Endothelial cell of hepatic sinusoid (primary cell): ENCODE measurements at regions not wholly inside any gene's neighbourhood (a gene's known extent, or its start where the extent isn't known, plus 50 kb on each side); places are given as distances from the start of the nearest gene placed in this dataset.
"Not testable (repeated sequence)": the region's sequence is repeated elsewhere in the genome, so short reads cannot be mapped to it uniquely, and the experiment has no call there.

ENCODE experiments used
- in situ Hi-C: cut with HindIII; loops from 2 replicates; pipeline ENCODE4 v1.10.0; 2017; ENCODE audit warnings: low sequenced_read_pairs

GRCh38 chr18:62629031-62629430, 86.3 kb upstream of the PHLPP1 start:
- in situ Hi-C loops: no loop called here

- in situ Hi-C loops: no loop called here
These were observed 84.2 kb upstream of the PHLPP1 start for GRCh38 chr18:62631173-62631572.

- in situ Hi-C loops: no loop called here
These were observed 82.4 kb upstream of the PHLPP1 start for GRCh38 chr18:62632788-62633455.

- in situ Hi-C loops: no loop called here
These were observed 80.9 kb upstream of the PHLPP1 start for GRCh38 chr18:62634458-62634857.

- in situ Hi-C loops: no loop called here
These were observed 80.2 kb upstream of the PHLPP1 start for GRCh38 chr18:62634979-62635630.

GRCh38 chr18:62637403-62637802, 77.9 kb upstream of the PHLPP1 start:
- in situ Hi-C loops: no loop called here

GRCh38 chr18:62637807-62638687, 77.3 kb upstream of the PHLPP1 start:
- in situ Hi-C loops: no loop called here

GRCh38 chr18:62643181-62643580, 72.2 kb upstream of the PHLPP1 start:
- in situ Hi-C loops: no loop called here

- in situ Hi-C loops: loop anchor here (5.0 kb wide), 1 partner anchor 108 kb away; no protein-coding TSS in a partner anchor
These were observed 70.6 kb upstream of the PHLPP1 start for GRCh38 chr18:62644773-62645172.

GRCh38 chr18:62647179-62647578, 68.2 kb upstream of the PHLPP1 start:
- in situ Hi-C loops: loop anchor here (5.0 kb wide), 1 partner anchor 105 kb away; no protein-coding TSS in a partner anchor

GRCh38 chr18:62648045-62648678, 67.2 kb upstream of the PHLPP1 start:
- in situ Hi-C loops: loop anchor here (5.0 kb wide), 1 partner anchor 104 kb away; no protein-coding TSS in a partner anchor

GRCh38 chr18:62651276-62652056, 63.9 kb upstream of the PHLPP1 start:
- in situ Hi-C loops: no loop called here

GRCh38 chr18:62652057-62652629, 63.2 kb upstream of the PHLPP1 start:
- in situ Hi-C loops: not testable (repeated sequence)

- in situ Hi-C loops: no loop called here
These were observed 59.7 kb upstream of the PHLPP1 start for GRCh38 chr18:62655520-62656219.

- in situ Hi-C loops: no loop called here
These were observed 57.3 kb upstream of the PHLPP1 start for GRCh38 chr18:62658028-62658427.

- in situ Hi-C loops: no loop called here
These were observed 55.6 kb upstream of the PHLPP1 start for GRCh38 chr18:62659698-62660097.

GRCh38 chr18:62660691-62661090, 54.6 kb upstream of the PHLPP1 start:
- in situ Hi-C loops: no loop called here

GRCh38 chr18:62663731-62664336, 51.5 kb upstream of the PHLPP1 start:
- in situ Hi-C loops: no loop called here

GRCh38 chr18:62664414-62664813, 50.9 kb upstream of the PHLPP1 start:
- in situ Hi-C loops: no loop called here
